MM.1S (cell line): ENCODE measurements at regions not wholly inside any gene's neighbourhood (a gene's known extent, or its start where the extent isn't known, plus 50 kb on each side); places are given as distances from the start of the nearest gene placed in this dataset.

Experiments used
- DNase-seq: peaks from one replicate; pipeline ENCODE4 v3.0.0-alpha.2; 2015
- H2AFZ ChIP-seq: fragments of 300-600 bp; sonication (generic); 2 replicates; pipeline ENCODE4 v1.6.0; 2016; ENCODE audit warnings: antibody characterized with exemption, low read length
- H3F3A ChIP-seq: fragments of 300-600 bp; sonication (generic); 2 replicates; pipeline ENCODE4 v1.6.1; 2016; ENCODE audit warnings: mild to moderate bottlenecking, antibody characterized with exemption, low read length, moderate library complexity, mixed read lengths; ENCODE audit not compliant: insufficient read depth
- H3K27ac ChIP-seq: fragments of 300-600 bp; sonication (generic); 2 replicates; pipeline ENCODE4 v1.5.1; 2016; ENCODE audit warnings: mild to moderate bottlenecking, low read length
- H3K27me3 ChIP-seq: fragments of 300-600 bp; sonication (generic); replicated peaks from 2 replicates; pipeline ENCODE4 v1.6.0; 2016; ENCODE audit warnings: low read length; ENCODE audit not compliant: insufficient read depth
- H3K36me3 ChIP-seq: fragments of 300-600 bp; sonication (generic); replicated peaks from 2 replicates; pipeline ENCODE4 v1.6.1; 2016; ENCODE audit warnings: mild to moderate bottlenecking, low read length, mixed read lengths; ENCODE audit not compliant: insufficient read depth
- H3K4me1 ChIP-seq: fragments of 300-600 bp; sonication (generic); 2 replicates; pipeline ENCODE4 v1.6.1; 2016; ENCODE audit warnings: low read length, mixed read lengths
- H3K4me2 ChIP-seq: fragments of 300-600 bp; sonication (generic); 2 replicates; pipeline ENCODE4 v1.6.0; 2016; ENCODE audit warnings: low read depth, low read length
- H3K4me3 ChIP-seq: fragments of 300-600 bp; sonication (generic); 2 replicates; pipeline ENCODE4 v1.5.1; 2016; ENCODE audit warnings: low read length, mixed read lengths
- H3K79me2 ChIP-seq: fragments of 300-600 bp; sonication (generic); 2 replicates; pipeline ENCODE4 v1.6.1; 2016; ENCODE audit warnings: mixed run types, low read length, mixed read lengths
- H3K9ac ChIP-seq: fragments of 300-600 bp; sonication (generic); 2 replicates; pipeline ENCODE4 v1.6.1; 2016; ENCODE audit warnings: low read length, mixed read lengths
- H3K9me2 ChIP-seq: fragments of 300-600 bp; sonication (generic); replicated peaks from 2 replicates; pipeline ENCODE4 v1.6.1; 2016; ENCODE audit warnings: mild to moderate bottlenecking, low read length, mixed read lengths; ENCODE audit not compliant: insufficient read depth
- H3K9me3 ChIP-seq: fragments of 300-600 bp; sonication (generic); replicated peaks from 2 replicates; pipeline ENCODE4 v1.6.1; 2016; ENCODE audit warnings: mild to moderate bottlenecking, low read length, mixed read lengths; ENCODE audit not compliant: insufficient read depth
- H4K20me1 ChIP-seq: fragments of 300-600 bp; sonication (generic); 2 replicates; pipeline ENCODE4 v1.6.1; 2016; ENCODE audit warnings: mild to moderate bottlenecking, low read length, moderate library complexity, mixed read lengths; ENCODE audit not compliant: insufficient read depth
- EZH2 ChIP-seq: fragments of 300-600 bp; sonication (generic); optimal IDR thresholded peaks from 2 replicates; pipeline ENCODE3; 2017; ENCODE audit warnings: low read depth, mild to moderate bottlenecking, antibody characterized with exemption, low read length, mixed read lengths
- EZH2phosphoT487 ChIP-seq: fragments of 300-600 bp; sonication (generic); IDR thresholded peaks from 2 replicates; pipeline ENCODE4 v1.6.1; 2018; ENCODE audit warnings: antibody characterized with exemption, low read length
- TF ChIP-seq, protein P1 (sequence below): fragments of 300-600 bp; sonication (generic); IDR thresholded peaks from 2 replicates; pipeline ENCODE4 v1.5.1; 2016; ENCODE audit warnings: antibody characterized with exemption, low read length, mixed read lengths

DNA sequence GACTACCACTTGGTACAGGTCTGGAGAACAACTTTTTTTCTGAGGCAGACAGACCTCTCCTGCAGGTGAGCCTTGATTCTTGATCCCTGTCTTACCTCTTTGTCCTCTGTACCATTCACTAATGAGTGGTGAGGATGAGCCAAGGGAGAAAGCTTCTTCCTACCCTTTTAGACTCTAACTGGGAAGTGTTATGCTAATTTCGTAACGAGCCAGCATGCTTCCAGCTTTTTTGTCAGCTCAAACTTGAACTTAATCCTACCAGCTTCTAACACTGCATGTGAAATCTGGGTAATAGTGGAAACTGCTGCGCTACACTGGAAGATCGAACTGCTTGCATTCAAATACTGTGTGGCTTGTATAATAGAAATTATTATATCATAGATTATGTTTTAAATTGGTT, 87.0 kb downstream of the NEUROD6 start:
- no peak overlapping the region for H3K9ac ChIP-seq
- DNase-seq, result no peak
- no peaks in the 10 kb centered on the region for H3K9me3 ChIP-seq
- H2AFZ ChIP-seq, result no peak overlapping the region
- no peaks in the 10 kb centered on the region for H3K4me1 ChIP-seq
- no peaks in the 10 kb centered on the region for H3K36me3 ChIP-seq
- TF ChIP-seq, protein P1, sequence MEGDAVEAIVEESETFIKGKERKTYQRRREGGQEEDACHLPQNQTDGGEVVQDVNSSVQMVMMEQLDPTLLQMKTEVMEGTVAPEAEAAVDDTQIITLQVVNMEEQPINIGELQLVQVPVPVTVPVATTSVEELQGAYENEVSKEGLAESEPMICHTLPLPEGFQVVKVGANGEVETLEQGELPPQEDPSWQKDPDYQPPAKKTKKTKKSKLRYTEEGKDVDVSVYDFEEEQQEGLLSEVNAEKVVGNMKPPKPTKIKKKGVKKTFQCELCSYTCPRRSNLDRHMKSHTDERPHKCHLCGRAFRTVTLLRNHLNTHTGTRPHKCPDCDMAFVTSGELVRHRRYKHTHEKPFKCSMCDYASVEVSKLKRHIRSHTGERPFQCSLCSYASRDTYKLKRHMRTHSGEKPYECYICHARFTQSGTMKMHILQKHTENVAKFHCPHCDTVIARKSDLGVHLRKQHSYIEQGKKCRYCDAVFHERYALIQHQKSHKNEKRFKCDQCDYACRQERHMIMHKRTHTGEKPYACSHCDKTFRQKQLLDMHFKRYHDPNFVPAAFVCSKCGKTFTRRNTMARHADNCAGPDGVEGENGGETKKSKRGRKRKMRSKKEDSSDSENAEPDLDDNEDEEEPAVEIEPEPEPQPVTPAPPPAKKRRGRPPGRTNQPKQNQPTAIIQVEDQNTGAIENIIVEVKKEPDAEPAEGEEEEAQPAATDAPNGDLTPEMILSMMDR, result no peak
- TF ChIP-seq EZH2phosphoT487, result no peak
- no peak for TF ChIP-seq EZH2
- H3K79me2 ChIP-seq, result no peaks in the 10 kb centered on the region
- H3K4me3 ChIP-seq, result no peak overlapping the region
- H3K9me2 ChIP-seq, result no peaks in the 10 kb centered on the region
- H3K4me2 ChIP-seq, result no peak overlapping the region
- H3K27ac ChIP-seq, result no peak overlapping the region
- H3F3A ChIP-seq, result no peaks in the 10 kb centered on the region
- no peaks in the 10 kb centered on the region for H3K27me3 ChIP-seq
- H4K20me1 ChIP-seq, result no peaks in the 10 kb centered on the region

DNA sequence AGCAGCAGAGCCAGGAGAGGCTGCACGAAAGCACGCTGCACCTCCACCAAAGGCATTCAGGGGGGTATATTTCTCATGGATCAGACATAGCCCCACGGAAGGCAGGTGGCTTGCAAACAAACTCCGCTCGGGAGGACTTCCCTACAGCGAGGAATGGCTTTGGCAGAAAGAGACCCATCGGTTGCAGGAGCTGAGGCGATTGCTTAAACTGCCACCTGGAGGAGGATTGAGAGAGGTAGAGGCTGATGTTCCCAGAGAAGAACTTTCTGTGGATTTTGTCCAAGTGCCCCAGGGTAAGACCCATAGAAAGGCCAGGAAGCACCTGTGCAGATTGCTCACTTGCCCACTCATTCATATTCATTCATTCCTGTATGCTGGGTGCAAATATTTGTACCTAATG, 89.1 kb downstream of the NEUROD6 start:
- no peak for TF ChIP-seq EZH2phosphoT487
- TF ChIP-seq EZH2, result no peak
- TF ChIP-seq, protein P1, result no peak
- Histone ChIP-seq H4K20me1 (no peaks in the 10 kb centered on the region), H3K4me3 (no peak overlapping the region), H3K27ac (no peak overlapping the region), H3K9ac (no peak overlapping the region), H2AFZ (no peak overlapping the region), H3K27me3 (no peaks in the 10 kb centered on the region), H3K9me3 (no peaks in the 10 kb centered on the region), H3K4me1 (no peaks in the 10 kb centered on the region), H3K79me2 (no peaks in the 10 kb centered on the region), H3K9me2 (no peaks in the 10 kb centered on the region), H3F3A (no peaks in the 10 kb centered on the region), H3K36me3 (no peaks in the 10 kb centered on the region), H3K4me2 (no peak overlapping the region)
- DNase-seq, result no peak

DNA sequence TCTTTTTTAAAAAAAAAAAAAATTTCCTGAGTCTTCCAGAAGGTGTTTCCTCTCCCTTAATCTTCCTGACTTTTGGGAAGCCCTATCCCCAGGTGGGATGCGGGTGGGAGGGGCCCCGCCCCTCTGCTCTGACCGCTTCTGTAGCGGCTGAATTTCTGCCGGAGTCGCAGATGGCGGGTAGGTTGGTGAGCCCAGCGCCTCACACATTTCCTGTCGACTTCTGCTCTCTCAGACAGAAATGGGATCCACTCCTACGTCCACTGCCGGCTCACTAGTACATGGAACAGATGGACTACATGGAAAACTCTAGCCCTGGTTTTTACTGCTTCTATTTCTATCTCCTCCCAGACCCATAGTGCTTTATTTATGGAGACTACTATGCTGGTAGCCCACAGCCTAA, 90.9 kb downstream of the NEUROD6 start:
- Histone ChIP-seq H3K27ac (no peak overlapping the region), H3F3A (no peaks in the 10 kb centered on the region), H3K36me3 (no peaks in the 10 kb centered on the region), H3K9me3 (no peaks in the 10 kb centered on the region), H3K9me2 (no peaks in the 10 kb centered on the region), H3K4me1 (no peaks in the 10 kb centered on the region), H3K27me3 (no peaks in the 10 kb centered on the region), H3K4me3 (no peak overlapping the region), H3K9ac (no peak overlapping the region), H3K79me2 (no peaks in the 10 kb centered on the region), H2AFZ (no peak overlapping the region), H4K20me1 (no peaks in the 10 kb centered on the region), H3K4me2 (no peak overlapping the region)
- TF ChIP-seq EZH2 (no peak), EZH2phosphoT487 (no peak)
- TF ChIP-seq, protein P1, result no peak
- DNase-seq, result no peak
